Spleen (tissue), 11 donors: ENCODE measurements at regions not wholly inside any gene's neighbourhood (a gene's known extent, or its start where the extent isn't known, plus 50 kb on each side); places are given as distances from the start of the nearest gene placed in this dataset.

Experiments used
- DNase-seq: peaks from one replicate; pipeline ENCODE4 v3.0.0-alpha.2; 2020
- H3K27ac ChIP-seq, 8 donors: fragments of 200-600 bp; sonication (generic) in 7 of 8; 1 replicate in 4 of 8; 2 replicates in 4 of 8; pipeline versions ENCODE4 v1.5.0 to v1.8.0; 2016 to 2021; ENCODE audit warnings: inconsistent platforms in 4 of 8, mild to moderate bottlenecking in 4 of 8, moderate library complexity in 1 of 8
- H3K27me3 ChIP-seq, 7 donors: fragments of 200-600 bp; sonication (generic) in 6 of 7; replicated peaks in 1 of 7; 1 replicate in 4 of 7; 2 replicates in 3 of 7; pipeline versions ENCODE4 v1.5.0 to v1.8.0; 2016 to 2021; ENCODE audit warnings: inconsistent platforms in 3 of 7, mild to moderate bottlenecking in 1 of 7
- H3K36me3 ChIP-seq, 6 donors: fragments of 200-600 bp; sonication (generic) in 5 of 6; 1 replicate in 4 of 6; 2 replicates in 2 of 6; pipeline versions ENCODE4 v1.5.0 to v1.8.0; 2016 to 2021; ENCODE audit warnings: inconsistent platforms in 2 of 6
- H3K4me1 ChIP-seq, 6 donors: fragments of 200-600 bp; sonication (generic) in 5 of 6; 1 replicate in 3 of 6; 2 replicates in 3 of 6; pipeline versions ENCODE4 v1.5.0 to v1.8.0; 2016 to 2021; ENCODE audit warnings: inconsistent platforms in 3 of 6
- H3K4me3 ChIP-seq, 8 donors: fragments of 200-600 bp; sonication (generic) in 7 of 8; 1 replicate in 4 of 8; 2 replicates in 4 of 8; pipeline versions ENCODE4 v1.5.0 to v1.8.0; 2016 to 2021; ENCODE audit warnings: inconsistent platforms in 4 of 8, mild to moderate bottlenecking in 4 of 8, moderate library complexity in 2 of 8
- H3K9me3 ChIP-seq, 8 donors: fragments of 200-600 bp; sonication (generic) in 7 of 8; 1 replicate in 4 of 8; 2 replicates in 4 of 8; pipeline versions ENCODE4 v1.5.0 to v1.8.0; 2016 to 2021; ENCODE audit warnings: inconsistent platforms in 4 of 8
- POLR2A ChIP-seq, 3 donors: fragments of 450-650 bp; IDR thresholded peaks; one replicate each; pipeline ENCODE4 v1.5.1; 2017; ENCODE audit warnings: antibody characterized with exemption in 3 of 3, mild to moderate bottlenecking in 1 of 3
- POLR2AphosphoS5 ChIP-seq, 3 donors: sonication (generic); formaldehyde crosslinking; IDR thresholded peaks; one replicate each; pipeline ENCODE4 v1.5.1; 2017; ENCODE audit warnings: antibody characterized with exemption in 3 of 3
- WGBS, 5 donors: extraction: QIAGEN DNeasy Blood & Tissue Kit in 3 of 5; methylation state at CpG; one replicate each; pipeline versions ENCODE4 v1.1.5 to v1.1.7; 2013 to 2018; 5-methylcytosine and 5-hydroxymethylcytosine counted together
- intact Hi-C: fragments of 100-400 bp; cut with DNase I; formaldehyde crosslinking; loops from one replicate; pipeline ENCODE4 v1.15.0; 2023; ENCODE audit warnings: low total_unique reads
- TF ChIP-seq, protein P1 (sequence below), 11 experiments: fragments of 200-600 bp in 7 of 11; fragments of 450-650 bp in 4 of 11; sonication (generic) in 4 of 11; IDR thresholded peaks in 8 of 11; conservative IDR thresholded peaks in 3 of 11; 1 replicate in 7 of 11; 2 replicates in 4 of 11; pipeline versions ENCODE4 v1.4.0 to v1.8.0; 2016 to 2021; ENCODE audit warnings: antibody characterized with exemption in 11 of 11, inconsistent platforms in 4 of 11, mild to moderate bottlenecking in 1 of 11
- donor health status: healthy with polysubstance abuse.
- donor health status: DM: no; HTN: no; CAD: no; lungs with moderate emphysema.
- donor health status: DM: no; HTN: no; CAD: no.
- donor health status: Bipolar disorder and iron deficiency.
- donor health status: healthy.
- donor health status: DM: no; HTN: no; CAD: no.
- donor health status: DM: yes; HTN: yes; CAD: no.

DNA sequence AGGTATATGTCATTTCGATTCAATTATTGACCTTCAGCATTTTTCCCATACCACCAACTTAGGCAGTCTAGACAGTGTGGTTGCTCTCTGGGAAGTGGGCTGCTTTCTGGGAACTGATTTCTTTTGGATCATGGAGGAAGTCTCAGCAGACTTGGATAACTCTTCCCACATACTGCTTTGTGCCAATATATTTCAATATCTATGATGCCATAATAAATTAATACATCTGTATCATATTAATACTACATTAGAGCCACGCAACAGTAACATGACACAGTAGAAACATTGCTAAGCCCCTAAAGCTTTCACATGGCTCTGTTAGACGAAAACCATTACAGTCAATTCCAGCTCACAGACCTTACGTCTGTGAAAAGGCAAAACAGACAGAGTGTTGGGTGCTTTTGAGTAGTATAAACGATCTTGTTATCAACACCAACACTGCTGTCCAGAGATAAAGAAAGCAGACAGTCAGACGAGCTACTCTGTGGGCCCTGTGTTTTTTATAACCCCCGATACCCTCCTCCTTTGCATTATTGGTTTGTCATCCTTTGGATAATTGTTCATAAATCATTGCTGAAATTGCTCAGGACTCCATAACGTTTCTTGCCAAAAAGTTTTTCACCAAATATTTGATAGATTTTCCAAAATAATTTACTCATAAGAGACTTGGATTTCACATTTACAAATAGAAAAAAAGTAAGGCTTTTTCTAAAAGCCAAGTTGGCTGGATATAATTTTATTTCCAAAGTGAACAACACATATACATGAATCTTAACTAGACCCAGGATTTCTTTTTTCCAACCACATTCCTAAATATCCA lies 439.7 kb downstream of the ADAMTS20 start:
- Histone ChIP-seq H3K27me3 (no peaks in the 10 kb centered on the region), H3K36me3 (no peaks in the 10 kb centered on the region), H3K4me3 (no peak overlapping the region), H3K9me3 (no peaks in the 10 kb centered on the region), H3K27ac (no peak overlapping the region), H3K4me1 (no peaks in the 10 kb centered on the region)
- 69 to 82% (median 79%) methylated on average over 8 of the region's 8 CpGs for WGBS, 5 donors
- no peak for TF ChIP-seq POLR2A (IDR thresholded peaks at IDR 0.05)
- TF ChIP-seq, protein P1, sequence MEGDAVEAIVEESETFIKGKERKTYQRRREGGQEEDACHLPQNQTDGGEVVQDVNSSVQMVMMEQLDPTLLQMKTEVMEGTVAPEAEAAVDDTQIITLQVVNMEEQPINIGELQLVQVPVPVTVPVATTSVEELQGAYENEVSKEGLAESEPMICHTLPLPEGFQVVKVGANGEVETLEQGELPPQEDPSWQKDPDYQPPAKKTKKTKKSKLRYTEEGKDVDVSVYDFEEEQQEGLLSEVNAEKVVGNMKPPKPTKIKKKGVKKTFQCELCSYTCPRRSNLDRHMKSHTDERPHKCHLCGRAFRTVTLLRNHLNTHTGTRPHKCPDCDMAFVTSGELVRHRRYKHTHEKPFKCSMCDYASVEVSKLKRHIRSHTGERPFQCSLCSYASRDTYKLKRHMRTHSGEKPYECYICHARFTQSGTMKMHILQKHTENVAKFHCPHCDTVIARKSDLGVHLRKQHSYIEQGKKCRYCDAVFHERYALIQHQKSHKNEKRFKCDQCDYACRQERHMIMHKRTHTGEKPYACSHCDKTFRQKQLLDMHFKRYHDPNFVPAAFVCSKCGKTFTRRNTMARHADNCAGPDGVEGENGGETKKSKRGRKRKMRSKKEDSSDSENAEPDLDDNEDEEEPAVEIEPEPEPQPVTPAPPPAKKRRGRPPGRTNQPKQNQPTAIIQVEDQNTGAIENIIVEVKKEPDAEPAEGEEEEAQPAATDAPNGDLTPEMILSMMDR (IDR thresholded peaks at IDR 0.05 in 8 of 11, conservative IDR thresholded peaks at IDR 0.05 in 3 of 11) = no peak
- TF ChIP-seq POLR2AphosphoS5 (IDR thresholded peaks at IDR 0.05) = no peak
- intact Hi-C loops = no loop called here
- no peak for DNase-seq

DNA sequence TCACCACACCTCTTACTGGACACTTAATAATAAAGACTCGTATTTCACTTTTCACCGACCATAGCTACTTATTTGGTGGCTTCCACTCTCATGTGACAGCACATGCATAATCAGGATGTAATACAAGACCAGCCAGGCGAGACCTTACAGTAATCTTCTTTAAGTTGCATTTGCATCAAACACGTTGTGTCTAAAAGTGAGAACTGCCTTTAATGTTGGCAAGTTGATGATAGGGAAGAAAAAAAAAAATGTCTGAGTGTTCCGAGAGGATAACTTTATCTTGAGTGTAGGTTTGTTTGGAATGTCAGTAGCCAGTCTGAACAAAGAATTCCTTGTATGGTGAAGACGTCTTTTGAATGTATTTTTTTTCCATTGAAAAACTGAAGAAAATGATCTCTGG lies 440.4 kb downstream of the ADAMTS20 start:
- no peak overlapping the region for H3K4me3 ChIP-seq
- H3K4me1 ChIP-seq = no peaks in the 10 kb centered on the region
- H3K9me3 ChIP-seq = no peaks in the 10 kb centered on the region
- H3K36me3 ChIP-seq = no peaks in the 10 kb centered on the region
- no peak overlapping the region for H3K27ac ChIP-seq
- DNase-seq = no peak
- H3K27me3 ChIP-seq = no peaks in the 10 kb centered on the region
- 72 to 84% (median 82%) methylated on average over 6 of the region's 6 CpGs for WGBS, 5 donors
- TF ChIP-seq POLR2AphosphoS5 (IDR thresholded peaks at IDR 0.05) = no peak
- TF ChIP-seq, protein P1 (IDR thresholded peaks at IDR 0.05 in 8 of 11, conservative IDR thresholded peaks at IDR 0.05 in 3 of 11) = no peak
- TF ChIP-seq POLR2A (IDR thresholded peaks at IDR 0.05) = no peak
- intact Hi-C loops = no loop called here

DNA sequence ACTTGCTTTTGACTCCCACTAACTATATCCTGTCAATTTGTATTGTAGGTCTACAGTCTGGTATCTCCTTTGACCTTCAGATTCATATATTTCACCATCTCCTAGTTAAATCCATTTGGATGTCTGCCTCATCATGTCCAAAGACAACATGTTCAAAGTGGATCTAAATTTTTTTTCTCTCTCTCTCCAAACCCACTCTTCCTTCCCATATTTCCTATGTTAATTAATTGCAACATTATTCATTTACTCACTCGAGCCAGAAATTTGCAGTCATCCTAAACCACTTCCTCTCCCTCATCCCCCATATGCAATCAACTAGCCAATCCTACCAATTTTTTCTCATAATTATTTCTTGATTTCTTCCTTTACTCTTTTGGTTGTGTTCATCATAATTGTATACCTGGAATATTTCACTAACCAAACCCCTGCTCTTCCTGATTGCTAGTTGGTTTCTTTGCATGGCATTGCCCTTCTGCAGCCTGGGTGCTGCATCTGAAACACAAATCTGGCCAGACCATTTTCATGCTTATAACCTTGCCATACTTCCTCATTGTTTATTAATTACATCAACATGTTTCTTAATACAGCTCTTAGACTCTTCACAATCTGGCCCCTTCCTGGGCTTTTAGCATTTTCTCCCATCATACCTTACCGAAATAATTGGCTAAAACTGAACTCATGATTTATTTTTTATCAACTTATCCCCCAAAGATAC lies 442.2 kb downstream of the ADAMTS20 start:
- intact Hi-C loops = no loop called here
- Histone ChIP-seq H3K4me1 (no peaks in the 10 kb centered on the region), H3K27me3 (no peaks in the 10 kb centered on the region), H3K9me3 (no peaks in the 10 kb centered on the region), H3K36me3 (no peaks in the 10 kb centered on the region), H3K4me3 (no peak overlapping the region), H3K27ac (no peak overlapping the region)
- 45 to 66% (median 49%) methylated on average over 2 of the region's 2 CpGs for WGBS, 5 donors
- TF ChIP-seq, protein P1 (IDR thresholded peaks at IDR 0.05 in 8 of 11, conservative IDR thresholded peaks at IDR 0.05 in 3 of 11) = no peak
- no peak for TF ChIP-seq POLR2A (IDR thresholded peaks at IDR 0.05)
- no peak for TF ChIP-seq POLR2AphosphoS5 (IDR thresholded peaks at IDR 0.05)
- no peak for DNase-seq

DNA sequence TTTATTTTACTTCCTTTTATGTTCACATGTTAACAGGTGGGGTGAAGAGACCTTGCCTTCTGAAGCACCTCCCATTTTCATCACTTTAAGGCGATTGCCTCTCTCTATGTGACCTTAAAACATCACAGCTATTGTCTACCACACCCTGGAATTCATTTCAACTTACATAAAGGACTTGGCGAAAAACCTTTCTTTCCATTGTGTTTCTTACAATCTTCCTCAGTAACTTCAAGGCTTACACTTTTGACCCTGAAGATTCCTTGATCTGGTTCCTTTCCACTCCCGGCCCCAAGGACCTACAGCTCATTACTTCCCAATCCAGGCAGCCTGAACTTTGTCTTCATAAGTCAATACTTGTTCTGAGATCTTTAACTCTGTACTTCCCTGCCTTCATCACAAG lies 443.3 kb downstream of the ADAMTS20 start:
- TF ChIP-seq POLR2AphosphoS5 (IDR thresholded peaks at IDR 0.05) = no peak
- TF ChIP-seq, protein P1 (IDR thresholded peaks at IDR 0.05 in 8 of 11, conservative IDR thresholded peaks at IDR 0.05 in 3 of 11) = no peak
- no peak for TF ChIP-seq POLR2A (IDR thresholded peaks at IDR 0.05)
- Histone ChIP-seq H3K27ac (no peak overlapping the region), H3K27me3 (no peaks in the 10 kb centered on the region), H3K4me1 (no peaks in the 10 kb centered on the region), H3K4me3 (no peak overlapping the region), H3K36me3 (no peaks in the 10 kb centered on the region), H3K9me3 (no peaks in the 10 kb centered on the region)
- WGBS, 5 donors = 70 to 85% (median 78%) methylated on average over 3 of the region's 3 CpGs
- intact Hi-C loops = no loop called here
- no peak for DNase-seq
